ENCODE measurements at regions not wholly inside any gene's neighbourhood (a gene's known extent, or its start where the extent isn't known, plus 50 kb on each side); places are given as distances from the start of the nearest gene placed in this dataset.
"Not testable (repeated sequence)": the region's sequence is repeated elsewhere in the genome, so short reads cannot be mapped to it uniquely, and the experiment has no call there.

- no peak overlapping the region for H3K4me3 ChIP-seq (ENCODE audit: low read depth, low read length)
- no peak for TF ChIP-seq CTCF (IDR thresholded peaks at IDR 0.05; ENCODE audit: insufficient read depth, low read length)
- peak; percentile 30 for DNase-seq (ENCODE audit: low read depth)
These were observed 1300.1 kb upstream of the ALCAM start for GRCh38 chr3:104066658-104067057.

DNA sequence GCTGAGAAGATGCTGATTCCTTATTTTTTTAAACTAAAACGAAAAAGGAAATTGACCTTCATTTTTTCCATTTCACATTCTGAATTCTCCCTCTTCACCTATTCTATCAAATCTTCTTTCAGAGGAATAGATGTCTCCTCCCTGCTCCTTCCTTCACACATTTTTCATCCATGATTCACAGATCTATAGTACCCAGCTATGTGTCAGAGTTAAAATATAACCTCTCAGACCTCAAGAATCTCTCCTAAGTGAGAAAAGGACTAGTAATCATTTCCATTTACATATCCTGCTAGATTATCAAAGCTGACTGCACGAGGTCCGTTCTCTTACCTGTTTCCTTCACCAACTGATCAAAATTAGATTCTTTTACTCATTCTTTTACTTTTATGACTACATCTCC, 1297.6 kb upstream of the ALCAM start:
- TF ChIP-seq CTCF (IDR thresholded peaks at IDR 0.05; ENCODE audit: insufficient read depth, low read length), result no peak
- no peak overlapping the region for H3K4me3 ChIP-seq (ENCODE audit: low read depth, low read length)
- DNase-seq (ENCODE audit: low read depth), result no peak

DNA sequence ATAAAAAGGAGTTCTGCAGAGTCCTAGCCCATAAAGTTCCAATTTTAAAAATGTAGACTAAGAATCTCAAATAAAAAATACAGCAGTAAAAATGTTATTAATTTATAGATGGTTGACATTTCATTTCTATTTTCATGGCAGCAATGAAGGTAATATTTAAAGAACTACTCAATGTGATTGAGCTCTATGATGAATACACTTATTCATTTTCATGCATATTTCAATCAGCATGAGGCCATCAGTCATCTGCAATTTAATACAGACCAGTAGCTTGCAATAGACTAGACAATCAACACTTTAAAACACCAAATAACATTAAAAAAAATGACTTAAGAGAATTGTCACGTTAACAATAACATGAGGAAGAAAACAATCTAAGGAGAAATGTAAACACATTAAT, 1295.8 kb upstream of the ALCAM start:
- DNase-seq (ENCODE audit: low read depth), result no peak
- TF ChIP-seq CTCF (IDR thresholded peaks at IDR 0.05; ENCODE audit: insufficient read depth, low read length), result no peak
- H3K4me3 ChIP-seq (ENCODE audit: low read depth, low read length), result no peak overlapping the region

- no peak for TF ChIP-seq CTCF (IDR thresholded peaks at IDR 0.05; ENCODE audit: insufficient read depth, low read length)
- DNase-seq (ENCODE audit: low read depth), result no peak
These were observed 1286.6 kb upstream of the ALCAM start for GRCh38 chr3:104080088-104080626.

DNA sequence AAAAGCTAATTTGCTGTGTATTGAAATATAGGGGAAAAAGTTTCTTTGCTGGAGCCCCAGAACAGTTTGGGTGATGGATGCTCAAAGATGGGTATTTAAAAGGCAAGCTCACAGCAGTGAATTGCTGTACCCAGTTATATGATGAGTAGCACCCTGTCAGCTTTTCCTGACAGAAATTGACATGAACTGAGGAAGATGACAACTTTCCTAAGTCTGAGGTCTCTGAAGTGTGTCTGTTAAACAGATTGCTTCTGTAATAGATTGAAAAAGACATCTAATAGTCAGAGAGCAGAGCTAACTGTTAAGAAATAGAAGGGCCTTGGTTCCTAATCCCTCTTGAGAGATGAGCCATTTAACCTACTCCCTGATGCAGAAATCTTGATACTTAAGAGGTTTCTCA, 1278.0 kb upstream of the ALCAM start:
- no peak for DNase-seq (ENCODE audit: low read depth)
- TF ChIP-seq CTCF (IDR thresholded peaks at IDR 0.05; ENCODE audit: insufficient read depth, low read length), result no peak
- no peak overlapping the region for H3K4me3 ChIP-seq (ENCODE audit: low read depth, low read length)

More at GRCh38 chr3:104080088-104080626, 1286.6 kb upstream of the ALCAM start:
- no peak overlapping the region for H3K4me3 ChIP-seq (ENCODE audit: low read depth, low read length)

GRCh38 chr3:104089987-104090386, 1276.7 kb upstream of the ALCAM start:
- not testable (repeated sequence) for DNase-seq (ENCODE audit: low read depth); H3K4me3 ChIP-seq (ENCODE audit: low read depth, low read length)

DNA sequence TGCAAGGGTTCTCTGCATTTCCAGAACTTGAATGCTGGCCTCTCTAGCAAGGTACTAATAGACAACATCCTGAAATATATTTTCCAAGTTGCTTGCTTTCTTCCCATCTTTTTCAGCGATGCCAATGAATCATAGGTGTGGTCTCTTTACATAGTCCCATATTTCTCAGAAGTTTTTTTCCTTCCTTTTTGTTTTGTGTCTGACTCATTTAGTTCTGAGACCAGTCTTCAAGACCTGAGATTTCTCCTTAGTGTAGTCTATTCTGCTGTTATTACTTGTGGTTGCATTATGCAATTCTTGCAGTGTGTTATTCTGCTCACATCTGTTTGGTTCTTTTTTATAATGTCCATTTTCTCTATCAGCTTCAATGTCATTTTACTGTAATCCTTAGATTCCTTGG, 1265.0 kb upstream of the ALCAM start:
- no peak overlapping the region for H3K4me3 ChIP-seq (ENCODE audit: low read depth, low read length)
- DNase-seq (ENCODE audit: low read depth), result peak; percentile 7
- no peak for TF ChIP-seq CTCF (IDR thresholded peaks at IDR 0.05; ENCODE audit: insufficient read depth, low read length)

Data from fibroblast of the aortic adventitia (primary cell).